ENCODE measurements at regions not wholly inside any gene's neighbourhood (a gene's known extent, or its start where the extent isn't known, plus 50 kb on each side); places are given as distances from the start of the nearest gene placed in this dataset.

DNA sequence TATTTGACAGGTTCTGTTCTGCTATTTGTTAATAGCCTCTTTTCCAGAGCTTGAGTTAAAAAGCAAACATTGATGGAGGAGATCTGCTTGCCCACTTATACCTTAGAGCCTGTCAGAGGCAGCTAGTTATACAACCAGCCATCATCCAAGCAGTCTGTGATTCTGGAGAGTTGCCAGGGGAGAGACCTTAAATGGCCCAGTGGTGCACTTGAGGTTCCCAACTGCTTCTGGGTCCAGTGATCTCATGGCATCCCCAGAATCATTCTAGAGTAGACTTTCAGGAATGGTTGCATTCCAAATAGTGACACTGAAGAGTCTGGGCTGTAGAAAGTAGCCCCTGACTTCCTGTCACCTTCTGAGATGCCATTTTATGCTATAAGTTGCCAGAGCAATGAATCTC lies 160.7 kb downstream of the FHIP1A start:
- TF ChIP-seq, protein P1, sequence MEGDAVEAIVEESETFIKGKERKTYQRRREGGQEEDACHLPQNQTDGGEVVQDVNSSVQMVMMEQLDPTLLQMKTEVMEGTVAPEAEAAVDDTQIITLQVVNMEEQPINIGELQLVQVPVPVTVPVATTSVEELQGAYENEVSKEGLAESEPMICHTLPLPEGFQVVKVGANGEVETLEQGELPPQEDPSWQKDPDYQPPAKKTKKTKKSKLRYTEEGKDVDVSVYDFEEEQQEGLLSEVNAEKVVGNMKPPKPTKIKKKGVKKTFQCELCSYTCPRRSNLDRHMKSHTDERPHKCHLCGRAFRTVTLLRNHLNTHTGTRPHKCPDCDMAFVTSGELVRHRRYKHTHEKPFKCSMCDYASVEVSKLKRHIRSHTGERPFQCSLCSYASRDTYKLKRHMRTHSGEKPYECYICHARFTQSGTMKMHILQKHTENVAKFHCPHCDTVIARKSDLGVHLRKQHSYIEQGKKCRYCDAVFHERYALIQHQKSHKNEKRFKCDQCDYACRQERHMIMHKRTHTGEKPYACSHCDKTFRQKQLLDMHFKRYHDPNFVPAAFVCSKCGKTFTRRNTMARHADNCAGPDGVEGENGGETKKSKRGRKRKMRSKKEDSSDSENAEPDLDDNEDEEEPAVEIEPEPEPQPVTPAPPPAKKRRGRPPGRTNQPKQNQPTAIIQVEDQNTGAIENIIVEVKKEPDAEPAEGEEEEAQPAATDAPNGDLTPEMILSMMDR (conservative IDR thresholded peaks at IDR 0.05; ENCODE audit: low read depth, low read length), result no peak
- no peak overlapping the region for H3K4me3 ChIP-seq (ENCODE audit: low read depth, low read length)
- DNase-seq (ENCODE audit: low read depth), result no peak

DNA sequence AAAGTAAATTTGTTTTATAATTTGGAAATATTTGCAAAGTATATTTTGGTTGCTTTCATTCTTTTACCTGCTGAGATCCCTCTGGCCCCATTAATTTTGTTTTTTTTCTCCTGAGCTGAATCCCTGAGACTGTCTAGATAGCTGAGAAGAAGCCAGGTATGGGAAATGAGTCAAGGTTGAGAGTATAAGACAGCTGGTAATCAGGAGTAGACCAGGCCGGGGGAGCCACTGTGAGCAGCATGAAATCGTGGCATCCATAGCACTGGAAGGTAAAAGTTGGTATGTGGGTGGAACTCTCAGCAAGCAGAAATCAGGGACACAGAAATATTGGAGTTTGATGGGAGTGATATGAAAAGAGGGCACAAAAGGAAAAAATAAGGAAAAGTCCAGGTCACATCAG lies 164.5 kb downstream of the FHIP1A start:
- TF ChIP-seq, protein P1 (conservative IDR thresholded peaks at IDR 0.05; ENCODE audit: low read depth, low read length), result no peak
- H3K4me3 ChIP-seq (ENCODE audit: low read depth, low read length), result no peak overlapping the region
- no peak for DNase-seq (ENCODE audit: low read depth)

DNA sequence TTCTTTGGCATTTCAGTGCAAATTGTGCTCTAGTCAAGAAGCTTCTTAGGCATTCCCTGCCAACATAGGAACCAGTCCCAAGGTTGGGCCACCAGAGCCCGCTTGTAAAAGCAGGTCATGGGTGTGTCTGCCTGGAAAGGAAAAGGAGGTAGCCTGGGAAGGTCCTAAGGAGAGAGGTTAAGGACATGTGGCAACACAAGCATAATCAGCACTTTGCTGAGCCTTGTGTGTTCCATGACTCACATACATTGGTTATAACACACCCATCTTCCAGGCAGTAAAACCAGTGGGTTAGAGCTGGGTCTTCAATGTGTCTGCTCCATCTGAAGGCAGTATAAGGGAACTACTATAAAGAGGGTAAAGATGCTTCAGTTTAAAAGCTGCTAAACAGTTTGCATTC lies 165.0 kb downstream of the FHIP1A start:
- TF ChIP-seq, protein P1 (conservative IDR thresholded peaks at IDR 0.05; ENCODE audit: low read depth, low read length), result peak; percentile 19
- DNase-seq (ENCODE audit: low read depth), result no peak
- H3K4me3 ChIP-seq (ENCODE audit: low read depth, low read length), result no peak overlapping the region

DNA sequence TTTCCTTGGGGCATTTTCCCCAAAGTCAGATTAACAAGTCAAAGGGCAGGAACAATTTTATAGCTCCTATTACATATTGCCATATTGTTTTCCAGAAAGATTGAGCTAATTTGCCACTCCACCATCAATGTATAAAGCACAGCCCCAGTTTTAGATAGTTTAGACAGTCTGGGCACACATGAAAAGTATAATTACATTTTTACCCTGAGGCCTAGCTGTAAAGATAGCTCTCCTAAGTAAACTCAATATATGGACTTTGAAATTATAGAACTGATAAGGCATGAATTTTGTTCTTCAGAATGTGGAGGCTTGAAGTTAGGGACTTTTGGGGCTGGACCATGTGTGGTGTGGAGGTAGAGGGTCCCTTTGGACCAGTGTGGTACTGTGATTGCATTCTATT lies 166.0 kb downstream of the FHIP1A start:
- no peak for DNase-seq (ENCODE audit: low read depth)
- no peak overlapping the region for H3K4me3 ChIP-seq (ENCODE audit: low read depth, low read length)
- TF ChIP-seq, protein P1 (conservative IDR thresholded peaks at IDR 0.05; ENCODE audit: low read depth, low read length), result no peak

DNA sequence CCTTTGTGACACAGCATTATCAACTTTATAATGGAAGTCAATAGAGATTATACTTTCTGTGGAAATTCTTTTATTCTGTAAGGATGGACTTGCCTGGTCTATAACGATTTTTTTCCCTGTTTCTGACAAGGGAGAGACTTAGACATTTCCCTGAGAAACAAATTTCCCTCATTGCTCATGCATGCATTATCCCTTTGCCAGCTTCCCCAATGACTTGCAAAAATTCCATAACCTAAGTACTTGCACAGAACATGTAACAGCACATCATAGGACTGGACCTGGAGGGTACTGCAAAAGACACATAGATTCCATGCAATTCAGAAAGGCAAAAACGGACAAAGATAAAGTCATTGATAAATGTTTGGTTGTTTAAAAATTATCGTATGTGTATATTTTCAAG lies 166.7 kb downstream of the FHIP1A start:
- no peak for DNase-seq (ENCODE audit: low read depth)
- TF ChIP-seq, protein P1 (conservative IDR thresholded peaks at IDR 0.05; ENCODE audit: low read depth, low read length), result no peak
- H3K4me3 ChIP-seq (ENCODE audit: low read depth, low read length), result no peak overlapping the region

DNA sequence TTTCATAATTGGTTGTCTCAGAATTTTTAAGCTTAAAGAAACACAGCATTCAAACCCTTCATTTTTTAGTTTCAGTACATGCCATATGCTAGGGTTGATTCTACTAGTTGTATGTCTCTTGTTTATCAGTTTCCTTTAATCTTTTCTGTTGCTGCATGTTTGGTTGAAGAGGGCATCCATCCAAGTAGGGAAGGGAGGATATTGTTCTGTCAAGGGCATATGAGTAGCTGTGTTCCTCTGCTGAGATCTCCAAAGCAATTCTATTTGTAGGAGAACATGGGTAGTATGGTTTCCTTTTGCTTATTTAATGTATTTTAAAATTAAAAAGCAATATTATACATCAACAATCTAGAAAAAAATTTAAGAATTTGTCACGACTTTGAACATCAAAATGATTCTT lies 167.7 kb downstream of the FHIP1A start:
- TF ChIP-seq, protein P1 (conservative IDR thresholded peaks at IDR 0.05; ENCODE audit: low read depth, low read length), result no peak
- no peak for DNase-seq (ENCODE audit: low read depth)
- H3K4me3 ChIP-seq (ENCODE audit: low read depth, low read length), result no peak overlapping the region

DNA sequence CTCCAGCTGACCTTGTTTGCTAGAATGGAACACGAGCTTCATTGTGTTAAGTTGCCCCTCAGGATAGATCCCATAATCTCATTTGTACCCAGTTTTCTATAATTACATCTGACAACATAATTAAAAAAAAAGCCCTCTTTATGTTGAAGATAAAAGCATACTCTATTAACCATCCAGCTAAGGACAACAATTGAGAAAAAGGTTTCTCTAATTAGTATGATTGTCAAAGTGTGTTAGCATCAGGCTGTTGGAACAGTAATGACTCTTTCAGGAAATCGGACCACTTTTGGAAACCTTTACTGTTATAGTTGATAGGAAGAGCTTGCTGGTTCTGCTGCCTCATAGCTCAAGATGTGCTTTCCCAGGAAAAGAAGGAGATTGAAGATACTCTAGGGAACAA lies 172.6 kb downstream of the FHIP1A start:
- DNase-seq (ENCODE audit: low read depth), result no peak
- TF ChIP-seq, protein P1 (conservative IDR thresholded peaks at IDR 0.05; ENCODE audit: low read depth, low read length), result no peak
- H3K4me3 ChIP-seq (ENCODE audit: low read depth, low read length), result no peak overlapping the region
